Anterior cingulate cortex (tissue), 58 donors: ENCODE measurements at regions not wholly inside any gene's neighbourhood (a gene's known extent, or its start where the extent isn't known, plus 50 kb on each side); places are given as distances from the start of the nearest gene placed in this dataset.
A peak's percentile ranks its signal among the peaks of the same experiment; 100 is the strongest.
"Not testable (repeated sequence)": the region's sequence is repeated elsewhere in the genome, so short reads cannot be mapped to it uniquely, and the experiment has no call there.

Experiments used
- DNase-seq, 58 donors: peaks; one replicate each; lab custom pipeline; 2025; lab: John Stamatoyannopoulos, UW

GRCh38 chr3:191641789-191642188 lies 180.8 kb downstream of the PYDC2 start:
- DNase-seq = no peak

GRCh38 chr3:191644291-191644690 lies 183.3 kb downstream of the PYDC2 start:
- DNase-seq = no peak

GRCh38 chr3:191646242-191646641 lies 185.3 kb downstream of the PYDC2 start:
- no peak for DNase-seq

- no peak for DNase-seq
Measured at GRCh38 chr3:191648787-191649186, 187.8 kb downstream of the PYDC2 start.

- DNase-seq = no peak
Measured at GRCh38 chr3:191649626-191650025, 188.7 kb downstream of the PYDC2 start.

GRCh38 chr3:191658781-191659419 lies 197.9 kb downstream of the PYDC2 start:
- DNase-seq = not testable (repeated sequence)

- DNase-seq = not testable (repeated sequence)
Measured at GRCh38 chr3:191662150-191662549, 201.2 kb downstream of the PYDC2 start.

- no peak for DNase-seq
Measured at GRCh38 chr3:191680989-191681597, 220.1 kb downstream of the PYDC2 start.

- DNase-seq = no peak
Measured at GRCh38 chr3:191682961-191683360, 222.0 kb downstream of the PYDC2 start.

- no peak for DNase-seq
Measured at GRCh38 chr3:191686626-191687025, 225.7 kb downstream of the PYDC2 start.

GRCh38 chr3:191688756-191689433 lies 227.9 kb downstream of the PYDC2 start:
- no peak for DNase-seq

GRCh38 chr3:191691184-191691583 lies 230.2 kb downstream of the PYDC2 start:
- DNase-seq = not testable (repeated sequence)

GRCh38 chr3:191695131-191695814 lies 234.3 kb downstream of the PYDC2 start:
- DNase-seq = peak in 1 of 58 donors; percentile 2

GRCh38 chr3:191695815-191696153 lies 234.8 kb downstream of the PYDC2 start:
- DNase-seq = no peak

GRCh38 chr3:191696348-191696747 lies 235.4 kb downstream of the PYDC2 start:
- DNase-seq = no peak

- DNase-seq = no peak
Measured at GRCh38 chr3:191699546-191699945, 238.6 kb downstream of the PYDC2 start.

GRCh38 chr3:191702121-191702520 lies 241.2 kb downstream of the PYDC2 start:
- no peak for DNase-seq

- DNase-seq = no peak
Measured at GRCh38 chr3:191707817-191708216, 246.9 kb downstream of the PYDC2 start.

GRCh38 chr3:191715585-191715984 lies 254.6 kb downstream of the PYDC2 start:
- DNase-seq = no peak

GRCh38 chr3:191721390-191721861 lies 260.5 kb downstream of the PYDC2 start:
- no peak for DNase-seq

GRCh38 chr3:191721990-191722389 lies 261.0 kb downstream of the PYDC2 start:
- no peak for DNase-seq
